Hepatocyte (in vitro differentiated cells): ENCODE measurements at regions not wholly inside any gene's neighbourhood (a gene's known extent, or its start where the extent isn't known, plus 50 kb on each side); places are given as distances from the start of the nearest gene placed in this dataset.

Experiments used
- EZH2phosphoT487 ChIP-seq: fragments of 200-600 bp; sonication (generic); IDR thresholded peaks from one replicate; pipeline ENCODE4 v1.6.1; 2018; ENCODE audit warnings: antibody characterized with exemption, mild to moderate bottlenecking, low read depth, moderate library complexity; ENCODE audit not compliant: unreplicated experiment, severe bottlenecking
- TF ChIP-seq, protein P1 (sequence below): fragments of 200-600 bp; sonication (generic); IDR thresholded peaks from 2 replicates; pipeline ENCODE4 v1.5.1; 2016; ENCODE audit warnings: antibody characterized with exemption, mild to moderate bottlenecking; ENCODE audit not compliant: poor library complexity

DNA sequence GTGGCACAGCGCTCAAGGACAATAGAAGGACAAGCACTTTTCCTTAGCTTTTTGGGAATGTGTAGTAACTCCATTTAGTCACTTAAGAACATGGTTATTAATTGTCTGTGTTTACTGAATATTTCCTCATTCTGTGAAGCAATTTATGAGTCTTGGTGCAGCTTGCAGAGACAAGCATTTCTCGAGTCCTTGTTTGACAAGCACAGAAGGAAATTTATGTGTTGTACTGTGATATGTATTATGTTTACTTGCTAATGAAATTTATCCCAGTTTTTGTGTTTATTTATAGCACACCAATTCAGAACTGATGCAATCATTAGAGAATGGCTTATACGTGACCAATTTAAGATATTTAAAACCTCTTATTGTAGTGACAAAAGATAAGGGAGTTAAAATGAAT lies 168.6 kb downstream of the PRELID2 start:
- TF ChIP-seq, protein P1, sequence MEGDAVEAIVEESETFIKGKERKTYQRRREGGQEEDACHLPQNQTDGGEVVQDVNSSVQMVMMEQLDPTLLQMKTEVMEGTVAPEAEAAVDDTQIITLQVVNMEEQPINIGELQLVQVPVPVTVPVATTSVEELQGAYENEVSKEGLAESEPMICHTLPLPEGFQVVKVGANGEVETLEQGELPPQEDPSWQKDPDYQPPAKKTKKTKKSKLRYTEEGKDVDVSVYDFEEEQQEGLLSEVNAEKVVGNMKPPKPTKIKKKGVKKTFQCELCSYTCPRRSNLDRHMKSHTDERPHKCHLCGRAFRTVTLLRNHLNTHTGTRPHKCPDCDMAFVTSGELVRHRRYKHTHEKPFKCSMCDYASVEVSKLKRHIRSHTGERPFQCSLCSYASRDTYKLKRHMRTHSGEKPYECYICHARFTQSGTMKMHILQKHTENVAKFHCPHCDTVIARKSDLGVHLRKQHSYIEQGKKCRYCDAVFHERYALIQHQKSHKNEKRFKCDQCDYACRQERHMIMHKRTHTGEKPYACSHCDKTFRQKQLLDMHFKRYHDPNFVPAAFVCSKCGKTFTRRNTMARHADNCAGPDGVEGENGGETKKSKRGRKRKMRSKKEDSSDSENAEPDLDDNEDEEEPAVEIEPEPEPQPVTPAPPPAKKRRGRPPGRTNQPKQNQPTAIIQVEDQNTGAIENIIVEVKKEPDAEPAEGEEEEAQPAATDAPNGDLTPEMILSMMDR: no peak
- TF ChIP-seq EZH2phosphoT487: no peak
